Erythroblast (primary cell): ENCODE measurements at regions not wholly inside any gene's neighbourhood (a gene's known extent, or its start where the extent isn't known, plus 50 kb on each side); places are given as distances from the start of the nearest gene placed in this dataset.

ENCODE experiments used
- GATA1 ChIP-seq: IDR thresholded peaks from 2 replicates; pipeline ENCODE4 v1.6.1; 2011; ENCODE audit warnings: low read depth, mild to moderate bottlenecking, control low read depth, low read length, moderate library complexity
- POLR2A ChIP-seq: IDR thresholded peaks from 2 replicates; pipeline ENCODE4 v1.6.1; 2011; ENCODE audit warnings: mild to moderate bottlenecking, low read length

DNA sequence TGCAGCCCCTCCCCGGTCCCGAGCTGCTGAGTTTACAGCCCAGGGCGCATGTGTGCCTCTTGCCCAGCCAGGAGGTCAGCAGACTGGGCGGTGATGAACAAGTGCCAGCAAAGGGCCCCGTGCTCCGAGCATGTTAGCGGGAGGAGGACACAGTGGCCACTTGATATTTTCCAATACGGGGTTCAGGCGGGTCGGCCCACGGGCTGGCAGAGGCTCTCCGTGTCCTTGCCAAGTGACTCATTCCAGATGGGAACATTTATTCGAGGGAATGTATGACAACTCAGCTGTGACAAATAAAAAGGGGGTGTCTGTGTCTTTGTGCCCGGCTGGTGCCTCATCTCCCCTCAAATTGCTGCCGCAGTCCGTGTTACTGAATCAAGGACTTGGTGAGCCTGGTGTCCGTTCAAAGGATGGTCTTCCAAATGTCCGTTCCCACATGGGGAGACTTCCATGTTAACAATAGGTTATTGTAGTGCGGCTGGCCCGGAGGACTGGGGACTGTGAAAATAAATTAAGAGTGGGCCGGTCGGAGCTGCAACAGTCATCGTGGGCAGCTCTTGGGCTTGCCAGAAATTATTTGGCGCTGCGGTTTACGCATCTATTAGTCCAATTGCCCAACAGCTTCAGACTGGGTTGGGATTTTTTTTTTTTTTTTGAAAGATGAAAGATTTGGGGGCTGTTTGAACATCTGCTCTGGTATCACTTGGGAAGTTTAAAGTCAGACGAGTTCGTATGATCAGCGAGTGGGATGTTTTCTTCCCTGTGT is 174.0 kb upstream of the CIBAR2 start:
- TF ChIP-seq POLR2A (no peak), GATA1 (no peak)
